NCI-H2107 treated with DMSO at 0.1 percent for 48 hours (cell line): ENCODE measurements at regions not wholly inside any gene's neighbourhood (a gene's known extent, or its start where the extent isn't known, plus 50 kb on each side); places are given as distances from the start of the nearest gene placed in this dataset.
"Not testable (repeated sequence)": the region's sequence is repeated elsewhere in the genome, so short reads cannot be mapped to it uniquely, and the experiment has no call there.

Source experiments
- DNase-seq: peaks from one replicate; lab custom pipeline; 2025; ENCODE audit not compliant: unreplicated experiment; lab: John Stamatoyannopoulos, UW

GRCh38 chr3:150135287-150135721, 164.6 kb upstream of the PFN2 start:
- DNase-seq, result no peak

GRCh38 chr3:150133293-150133692, 162.6 kb upstream of the PFN2 start:
- no peak for DNase-seq

- no peak for DNase-seq
These were observed 161.5 kb upstream of the PFN2 start for GRCh38 chr3:150132101-150132749.

- no peak for DNase-seq
These were observed 161.0 kb upstream of the PFN2 start for GRCh38 chr3:150131663-150132062.

GRCh38 chr3:150130404-150131100, 159.9 kb upstream of the PFN2 start:
- peak; percentile 78 for DNase-seq

- DNase-seq, result no peak
These were observed 158.5 kb upstream of the PFN2 start for GRCh38 chr3:150129166-150129565.

- DNase-seq, result no peak
These were observed 157.4 kb upstream of the PFN2 start for GRCh38 chr3:150128126-150128525.

GRCh38 chr3:150127011-150127490, 156.4 kb upstream of the PFN2 start:
- DNase-seq, result no peak

- DNase-seq, result no peak
These were observed 153.4 kb upstream of the PFN2 start for GRCh38 chr3:150124142-150124541.

GRCh38 chr3:150123249-150123648, 152.6 kb upstream of the PFN2 start:
- not testable (repeated sequence) for DNase-seq

GRCh38 chr3:150118219-150118618, 147.5 kb upstream of the PFN2 start:
- DNase-seq, result no peak

- no peak for DNase-seq
These were observed 146.4 kb upstream of the PFN2 start for GRCh38 chr3:150117076-150117475.

- no peak for DNase-seq
These were observed 145.5 kb upstream of the PFN2 start for GRCh38 chr3:150116196-150116595.

GRCh38 chr3:150114873-150115540, 144.3 kb upstream of the PFN2 start:
- peak; percentile 51 for DNase-seq

GRCh38 chr3:150114273-150114672, 143.6 kb upstream of the PFN2 start:
- DNase-seq, result no peak

- DNase-seq, result no peak
These were observed 139.4 kb upstream of the PFN2 start for GRCh38 chr3:150110097-150110496.

GRCh38 chr3:150107429-150108175, 136.9 kb upstream of the PFN2 start:
- DNase-seq, result no peak

GRCh38 chr3:150106740-150107428, 136.2 kb upstream of the PFN2 start:
- peak; percentile 26 for DNase-seq

GRCh38 chr3:150105886-150106612, 135.4 kb upstream of the PFN2 start:
- no peak for DNase-seq

- DNase-seq, result no peak
These were observed 134.3 kb upstream of the PFN2 start for GRCh38 chr3:150105025-150105424.
